Panc1 (cell line): ENCODE measurements at regions not wholly inside any gene's neighbourhood (a gene's known extent, or its start where the extent isn't known, plus 50 kb on each side); places are given as distances from the start of the nearest gene placed in this dataset.

Source experiments
- ATAC-seq: fragments of 200-7000 bp; cut with Tn5 transposase; 2 replicates; pipeline ENCODE4 v1.9.1; 2020; ENCODE audit warnings: mild to moderate bottlenecking, moderate library complexity
- BruUV-seq: library from RNA; stranded (reverse); fragments of 400-500 nt; replicated peaks from 2 replicates; lab custom pipeline; 2021; lab: Mats Ljungman, UMichigan
- CTCF ChIA-PET: fragments of 300-600 bp; sonication (Branson Sonifier 250); formaldehyde crosslinking; loops from one replicate; lab custom pipeline; 2022; ENCODE audit warnings: antibody characterized with exemption; lab: Charles Lee
- POLR2A ChIA-PET: fragments of 300-600 bp; sonication (Branson Sonifier 250); formaldehyde crosslinking; loops from one replicate; lab custom pipeline; 2022; ENCODE audit warnings: antibody characterized with exemption; lab: Charles Lee
- DNase-seq: peaks from one replicate; pipeline ENCODE4 v3.0.0-alpha.2; 2010; ENCODE audit warnings: low read depth, low spot score
- H3K27ac ChIP-seq: 2 replicates; pipeline ENCODE4 v1.5.1; 2011; ENCODE audit warnings: mild to moderate bottlenecking, low read length, inconsistent platforms
- H3K27me3 ChIP-seq: fragments of 200-500 bp; sonication (Bioruptor generic); 2 replicates; pipeline ENCODE4 v1.6.0; 2014; ENCODE audit warnings: low read length, inconsistent platforms; ENCODE audit not compliant: control insufficient read depth, insufficient read depth
- H3K36me3 ChIP-seq: fragments of 200-500 bp; sonication (Bioruptor generic); 2 replicates; pipeline ENCODE4 v1.5.1; 2014; ENCODE audit warnings: inconsistent platforms, mild to moderate bottlenecking, low read length, moderate library complexity; ENCODE audit not compliant: control insufficient read depth, insufficient read depth
- H3K4me1 ChIP-seq: 2 replicates; pipeline ENCODE4 v1.5.1; 2011; ENCODE audit warnings: inconsistent platforms, mild to moderate bottlenecking, low read length, moderate library complexity; ENCODE audit not compliant: control insufficient read depth, insufficient read depth
- H3K4me3 ChIP-seq, 2 experiments: 2 replicates each; pipeline ENCODE4 v1.5.1; 2011 to 2012; ENCODE audit warnings: low read depth in 2 of 2, low read length in 2 of 2, mild to moderate bottlenecking in 2 of 2, inconsistent platforms in 1 of 2, moderate library complexity in 1 of 2
- H3K9me3 ChIP-seq: fragments of 200-500 bp; sonication (Bioruptor generic); 2 replicates; pipeline ENCODE4 v1.5.1; 2014; ENCODE audit warnings: low read depth, mild to moderate bottlenecking, inconsistent platforms, low read length, moderate library complexity; ENCODE audit not compliant: control insufficient read depth, insufficient read depth
- CTCF ChIP-seq: fragments of 450-650 bp; IDR thresholded peaks from 2 replicates; pipeline ENCODE4 v1.5.1; 2017; ENCODE audit warnings: mild to moderate bottlenecking
- POLR2AphosphoS5 ChIP-seq: IDR thresholded peaks from 2 replicates; pipeline ENCODE4 v1.6.1; 2012; ENCODE audit warnings: mild to moderate bottlenecking, low read depth, low read length, moderate library complexity
- REST ChIP-seq, 2 experiments: IDR thresholded peaks; 2 replicates each; pipeline ENCODE4 v1.6.1; 2011 to 2012; ENCODE audit warnings: low read depth in 2 of 2, control low read depth in 1 of 2, low read length in 1 of 2, mild to moderate bottlenecking in 1 of 2, moderate library complexity in 1 of 2; ENCODE audit not compliant: insufficient read depth in 1 of 2
- SIN3A ChIP-seq: IDR thresholded peaks from 2 replicates; pipeline ENCODE4 v1.6.1; 2012; ENCODE audit warnings: low read depth, mild to moderate bottlenecking, low read length, moderate library complexity, borderline replicate concordance; ENCODE audit not compliant: insufficient read depth
- TCF7L2 ChIP-seq: IDR thresholded peaks from 2 replicates; pipeline ENCODE4 v1.6.1; 2011; ENCODE audit warnings: mild to moderate bottlenecking, low read depth, low read length, inconsistent platforms
- in situ Hi-C: cut with HindIII; loops from 2 replicates; pipeline ENCODE4 v1.10.0; 2016; ENCODE audit warnings: low sequenced_read_pairs, low pct_unique_long_range_greater_than_20kb
- intact Hi-C: fragments of 100-400 bp; cut with micrococcal nuclease; formaldehyde crosslinking; loops from one replicate; pipeline ENCODE4 v1.10.0; 2022; ENCODE audit not compliant: unreplicated experiment

- Histone ChIP-seq H3K27ac (no peak overlapping the region), H3K27me3 (no peaks in the 10 kb centered on the region), H3K36me3 (no peaks in the 10 kb centered on the region), H3K4me1 (no peaks in the 10 kb centered on the region), H3K4me3 (no peak overlapping the region), H3K9me3 (no peaks in the 10 kb centered on the region)
- BruUV-seq, result no TSS peak
- intact Hi-C loops, result no loop called here
- DNase-seq (no peak), ATAC-seq (no peak)
- no peak for TF ChIP-seq REST (IDR thresholded peaks at IDR 0.05; ENCODE audit: insufficient read depth in 1 of 2, low read depth in 2 of 2, low read length in 1 of 2)
- no peak for TF ChIP-seq SIN3A
- no peak for TF ChIP-seq POLR2AphosphoS5
- TF ChIP-seq TCF7L2, result no peak
- no peak for TF ChIP-seq CTCF
- in situ Hi-C loops, result no loop called here
- CTCF ChIA-PET, result no interaction called here
- POLR2A ChIA-PET, result no interaction called here
These were observed 910.1 kb downstream of the MCTP2 start for GRCh38 chr15:95141486-95141885.

- no peak for DNase-seq
- in situ Hi-C loops, result no loop called here
- ATAC-seq, result no peak
- Histone ChIP-seq H3K9me3 (no peaks in the 10 kb centered on the region), H3K27ac (no peak overlapping the region), H3K4me3 (no peak overlapping the region), H3K4me1 (no peaks in the 10 kb centered on the region), H3K27me3 (no peaks in the 10 kb centered on the region), H3K36me3 (no peaks in the 10 kb centered on the region)
- no peak for TF ChIP-seq POLR2AphosphoS5
- no peak for TF ChIP-seq CTCF
- no peak for TF ChIP-seq TCF7L2
- TF ChIP-seq REST (IDR thresholded peaks at IDR 0.05; ENCODE audit: insufficient read depth in 1 of 2, low read depth in 2 of 2, low read length in 1 of 2), result no peak
- TF ChIP-seq SIN3A, result no peak
- CTCF ChIA-PET, result no interaction called here
- POLR2A ChIA-PET, result no interaction called here
- intact Hi-C loops, result no loop called here
- BruUV-seq, result no TSS peak
These were observed 911.2 kb downstream of the MCTP2 start for GRCh38 chr15:95142531-95142930.
